K562 (cell line): ENCODE measurements at regions not wholly inside any gene's neighbourhood (a gene's known extent, or its start where the extent isn't known, plus 50 kb on each side); places are given as distances from the start of the nearest gene placed in this dataset.

Experiments used
- C11orf30 ChIP-seq: fragments of 450-650 bp; IDR thresholded peaks from 2 replicates; pipeline ENCODE4 v1.6.1; 2016; ENCODE audit warnings: low read depth, mild to moderate bottlenecking
- CAMTA2 ChIP-seq: fragments of 250-450 bp; sonication (Bioruptor Pico); conservative IDR thresholded peaks from 2 replicates; pipeline ENCODE4 v1.5.1; 2022
- HOXB6 ChIP-seq: fragments of 250-450 bp; sonication (Bioruptor Pico); IDR thresholded peaks from 2 replicates; pipeline ENCODE4 v1.5.1; 2022; ENCODE audit warnings: mild to moderate bottlenecking, borderline replicate concordance
- MAFF ChIP-seq: IDR thresholded peaks from 2 replicates; pipeline ENCODE4 v1.6.1; 2012; ENCODE audit warnings: low read length, improper control_type of control experiment
- MAFK ChIP-seq: IDR thresholded peaks from 2 replicates; pipeline ENCODE4 v1.6.1; 2011; ENCODE audit warnings: low read length, improper control_type of control experiment
- RAD21 ChIP-seq, 2 experiments: fragments of 250-450 bp in 1 of 2; fragments of 450-650 bp in 1 of 2; sonication (Bioruptor Pico) in 1 of 2; formaldehyde crosslinking in 1 of 2; IDR thresholded peaks in 1 of 2; conservative IDR thresholded peaks in 1 of 2; 2 replicates each; pipeline versions ENCODE4 v1.4.0 to v1.8.0; 2020 to 2022; ENCODE audit warnings: mild to moderate bottlenecking in 2 of 2, moderate library complexity in 1 of 2
- TF ChIP-seq, protein P1 (sequence below): fragments of 250-450 bp; sonication (Bioruptor Pico); IDR thresholded peaks from 2 replicates; pipeline ENCODE4 v1.4.0; 2020; ENCODE audit warnings: mild to moderate bottlenecking, moderate library complexity, borderline replicate concordance
- TF ChIP-seq, protein P2 (sequence below), 2 experiments: IDR thresholded peaks; 2 replicates each; pipeline ENCODE4 v1.6.1; 2012; ENCODE audit warnings: improper control_type of control experiment in 2 of 2, low read depth in 2 of 2, low read length in 2 of 2, borderline replicate concordance in 1 of 2
- TF ChIP-seq, protein P3 (sequence below): fragments of 450-650 bp; IDR thresholded peaks from 2 replicates; pipeline ENCODE4 v1.7.0; 2016; ENCODE audit warnings: borderline replicate concordance
- TF ChIP-seq, protein P4 (sequence below), 2 experiments: fragments of 450-650 bp; IDR thresholded peaks; 2 replicates each; pipeline ENCODE4 v1.6.1; 2016; ENCODE audit warnings: mild to moderate bottlenecking in 2 of 2, borderline replicate concordance in 1 of 2, low read depth in 1 of 2, moderate library complexity in 1 of 2
- TF ChIP-seq, protein P5 (sequence below): fragments of 250-450 bp; sonication (Bioruptor Pico); IDR thresholded peaks from 2 replicates; pipeline ENCODE4 v1.4.0; 2020

DNA sequence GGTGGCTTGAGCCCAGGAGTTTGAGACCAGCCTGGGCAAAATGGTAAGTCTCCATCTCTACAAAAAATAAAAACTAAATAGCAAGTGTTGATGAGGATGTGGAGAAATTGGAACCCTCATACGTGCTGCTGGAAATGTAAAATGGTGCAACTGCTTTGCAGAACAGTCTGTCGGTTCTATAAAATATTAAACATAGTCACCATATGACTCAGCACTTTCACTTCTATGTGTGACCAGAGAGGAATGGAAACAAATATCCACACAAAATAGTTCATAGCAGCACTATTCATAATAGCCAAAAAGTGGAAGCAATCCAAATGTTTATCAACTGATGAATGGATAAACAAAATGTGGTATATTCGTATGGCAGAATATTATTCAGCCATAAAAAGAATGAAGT, 60.8 kb upstream of the FMR1 start (continued):
- TF ChIP-seq, protein P1, sequence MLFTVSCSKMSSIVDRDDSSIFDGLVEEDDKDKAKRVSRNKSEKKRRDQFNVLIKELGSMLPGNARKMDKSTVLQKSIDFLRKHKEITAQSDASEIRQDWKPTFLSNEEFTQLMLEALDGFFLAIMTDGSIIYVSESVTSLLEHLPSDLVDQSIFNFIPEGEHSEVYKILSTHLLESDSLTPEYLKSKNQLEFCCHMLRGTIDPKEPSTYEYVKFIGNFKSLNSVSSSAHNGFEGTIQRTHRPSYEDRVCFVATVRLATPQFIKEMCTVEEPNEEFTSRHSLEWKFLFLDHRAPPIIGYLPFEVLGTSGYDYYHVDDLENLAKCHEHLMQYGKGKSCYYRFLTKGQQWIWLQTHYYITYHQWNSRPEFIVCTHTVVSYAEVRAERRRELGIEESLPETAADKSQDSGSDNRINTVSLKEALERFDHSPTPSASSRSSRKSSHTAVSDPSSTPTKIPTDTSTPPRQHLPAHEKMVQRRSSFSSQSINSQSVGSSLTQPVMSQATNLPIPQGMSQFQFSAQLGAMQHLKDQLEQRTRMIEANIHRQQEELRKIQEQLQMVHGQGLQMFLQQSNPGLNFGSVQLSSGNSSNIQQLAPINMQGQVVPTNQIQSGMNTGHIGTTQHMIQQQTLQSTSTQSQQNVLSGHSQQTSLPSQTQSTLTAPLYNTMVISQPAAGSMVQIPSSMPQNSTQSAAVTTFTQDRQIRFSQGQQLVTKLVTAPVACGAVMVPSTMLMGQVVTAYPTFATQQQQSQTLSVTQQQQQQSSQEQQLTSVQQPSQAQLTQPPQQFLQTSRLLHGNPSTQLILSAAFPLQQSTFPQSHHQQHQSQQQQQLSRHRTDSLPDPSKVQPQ (CRISPR knock-in tag): no peak
- TF ChIP-seq, protein P2, sequence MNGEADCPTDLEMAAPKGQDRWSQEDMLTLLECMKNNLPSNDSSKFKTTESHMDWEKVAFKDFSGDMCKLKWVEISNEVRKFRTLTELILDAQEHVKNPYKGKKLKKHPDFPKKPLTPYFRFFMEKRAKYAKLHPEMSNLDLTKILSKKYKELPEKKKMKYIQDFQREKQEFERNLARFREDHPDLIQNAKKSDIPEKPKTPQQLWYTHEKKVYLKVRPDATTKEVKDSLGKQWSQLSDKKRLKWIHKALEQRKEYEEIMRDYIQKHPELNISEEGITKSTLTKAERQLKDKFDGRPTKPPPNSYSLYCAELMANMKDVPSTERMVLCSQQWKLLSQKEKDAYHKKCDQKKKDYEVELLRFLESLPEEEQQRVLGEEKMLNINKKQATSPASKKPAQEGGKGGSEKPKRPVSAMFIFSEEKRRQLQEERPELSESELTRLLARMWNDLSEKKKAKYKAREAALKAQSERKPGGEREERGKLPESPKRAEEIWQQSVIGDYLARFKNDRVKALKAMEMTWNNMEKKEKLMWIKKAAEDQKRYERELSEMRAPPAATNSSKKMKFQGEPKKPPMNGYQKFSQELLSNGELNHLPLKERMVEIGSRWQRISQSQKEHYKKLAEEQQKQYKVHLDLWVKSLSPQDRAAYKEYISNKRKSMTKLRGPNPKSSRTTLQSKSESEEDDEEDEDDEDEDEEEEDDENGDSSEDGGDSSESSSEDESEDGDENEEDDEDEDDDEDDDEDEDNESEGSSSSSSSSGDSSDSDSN (IDR thresholded peaks at IDR 0.05; ENCODE audit: borderline replicate concordance in 1 of 2, low read depth in 2 of 2, low read length in 2 of 2): no peak
- TF ChIP-seq HOXB6: no peak
- TF ChIP-seq, protein P3, sequence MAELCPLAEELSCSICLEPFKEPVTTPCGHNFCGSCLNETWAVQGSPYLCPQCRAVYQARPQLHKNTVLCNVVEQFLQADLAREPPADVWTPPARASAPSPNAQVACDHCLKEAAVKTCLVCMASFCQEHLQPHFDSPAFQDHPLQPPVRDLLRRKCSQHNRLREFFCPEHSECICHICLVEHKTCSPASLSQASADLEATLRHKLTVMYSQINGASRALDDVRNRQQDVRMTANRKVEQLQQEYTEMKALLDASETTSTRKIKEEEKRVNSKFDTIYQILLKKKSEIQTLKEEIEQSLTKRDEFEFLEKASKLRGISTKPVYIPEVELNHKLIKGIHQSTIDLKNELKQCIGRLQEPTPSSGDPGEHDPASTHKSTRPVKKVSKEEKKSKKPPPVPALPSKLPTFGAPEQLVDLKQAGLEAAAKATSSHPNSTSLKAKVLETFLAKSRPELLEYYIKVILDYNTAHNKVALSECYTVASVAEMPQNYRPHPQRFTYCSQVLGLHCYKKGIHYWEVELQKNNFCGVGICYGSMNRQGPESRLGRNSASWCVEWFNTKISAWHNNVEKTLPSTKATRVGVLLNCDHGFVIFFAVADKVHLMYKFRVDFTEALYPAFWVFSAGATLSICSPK: no peak
- peak; percentile 64; the same call in 1 of the 2 replicates for TF ChIP-seq MAFK
- TF ChIP-seq, protein P4, sequence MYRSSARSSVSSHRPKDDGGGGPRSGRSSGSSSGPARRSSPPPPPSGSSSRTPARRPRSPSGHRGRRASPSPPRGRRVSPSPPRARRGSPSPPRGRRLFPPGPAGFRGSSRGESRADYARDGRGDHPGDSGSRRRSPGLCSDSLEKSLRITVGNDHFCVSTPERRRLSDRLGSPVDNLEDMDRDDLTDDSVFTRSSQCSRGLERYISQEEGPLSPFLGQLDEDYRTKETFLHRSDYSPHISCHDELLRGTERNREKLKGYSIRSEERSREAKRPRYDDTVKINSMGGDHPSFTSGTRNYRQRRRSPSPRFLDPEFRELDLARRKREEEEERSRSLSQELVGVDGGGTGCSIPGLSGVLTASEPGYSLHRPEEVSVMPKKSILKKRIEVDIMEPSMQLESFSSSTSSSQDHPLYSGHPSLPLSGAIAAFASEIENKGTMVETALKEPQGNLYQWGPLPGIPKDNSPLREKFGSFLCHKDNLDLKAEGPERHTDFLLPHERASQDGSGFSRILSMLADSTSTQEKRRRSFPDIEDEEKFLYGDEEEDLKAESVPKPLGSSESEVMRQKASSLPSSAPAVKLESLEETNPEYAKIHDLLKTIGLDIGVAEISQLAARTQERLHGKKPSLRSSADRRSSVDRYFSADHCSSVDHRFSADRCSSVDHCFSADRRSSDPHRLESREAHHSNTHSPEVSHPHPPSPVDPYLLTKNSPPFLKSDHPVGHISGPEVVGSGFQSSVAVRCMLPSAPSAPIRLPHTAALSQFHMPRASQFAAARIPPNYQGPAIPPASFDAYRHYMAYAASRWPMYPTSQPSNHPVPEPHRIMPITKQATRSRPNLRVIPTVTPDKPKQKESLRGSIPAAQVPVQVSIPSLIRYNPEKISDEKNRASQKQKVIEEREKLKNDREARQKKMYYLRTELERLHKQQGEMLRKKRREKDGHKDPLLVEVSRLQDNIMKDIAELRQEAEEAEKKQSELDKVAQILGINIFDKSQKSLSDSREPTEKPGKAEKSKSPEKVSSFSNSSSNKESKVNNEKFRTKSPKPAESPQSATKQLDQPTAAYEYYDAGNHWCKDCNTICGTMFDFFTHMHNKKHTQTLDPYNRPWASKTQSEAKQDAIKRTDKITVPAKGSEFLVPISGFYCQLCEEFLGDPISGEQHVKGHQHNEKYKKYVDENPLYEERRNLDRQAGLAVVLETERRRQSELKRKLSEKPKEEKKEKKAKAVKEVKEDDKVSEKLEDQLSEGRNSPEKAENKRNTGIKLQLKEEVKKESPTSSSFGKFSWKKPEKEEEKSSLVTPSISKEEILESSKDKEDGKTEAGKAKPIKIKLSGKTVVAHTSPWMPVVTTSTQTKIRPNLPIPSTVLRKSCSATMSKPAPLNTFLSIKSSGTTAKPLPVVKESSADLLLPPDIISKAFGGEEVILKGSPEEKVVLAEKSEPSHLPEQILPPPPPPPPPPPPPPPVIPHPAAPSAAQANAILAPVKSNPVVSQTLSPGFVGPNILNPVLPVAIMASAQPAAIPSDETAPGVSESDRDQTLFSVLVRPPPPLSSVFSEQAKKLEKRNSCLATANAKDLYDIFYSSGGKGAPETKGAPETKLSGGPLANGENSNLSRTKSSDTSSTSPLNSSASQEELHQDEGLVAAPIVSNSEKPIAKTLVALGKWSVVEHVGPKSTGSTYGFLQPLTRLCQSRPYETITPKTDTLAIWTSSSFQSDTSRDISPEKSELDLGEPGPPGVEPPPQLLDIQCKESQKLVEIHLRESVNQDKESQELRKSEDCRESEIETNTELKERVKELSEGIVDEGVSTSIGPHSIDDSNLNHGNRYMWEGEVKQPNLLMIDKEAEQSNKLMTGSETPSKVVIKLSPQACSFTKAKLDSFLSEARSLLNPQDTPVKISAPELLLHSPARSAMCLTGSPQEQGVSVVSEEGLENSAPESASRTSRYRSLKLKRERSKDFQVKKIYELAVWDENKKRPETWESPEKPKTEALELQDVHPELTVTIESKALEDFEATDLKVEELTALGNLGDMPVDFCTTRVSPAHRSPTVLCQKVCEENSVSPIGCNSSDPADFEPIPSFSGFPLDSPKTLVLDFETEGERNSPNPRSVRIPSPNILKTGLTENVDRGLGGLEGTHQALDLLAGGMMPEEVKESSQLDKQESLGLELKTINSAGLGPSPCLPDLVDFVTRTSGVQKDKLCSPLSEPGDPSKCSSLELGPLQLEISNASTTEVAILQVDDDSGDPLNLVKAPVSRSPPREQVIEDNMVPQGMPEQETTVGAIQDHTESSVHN (IDR thresholded peaks at IDR 0.05; ENCODE audit: borderline replicate concordance in 1 of 2, low read depth in 1 of 2): no peak
- no peak for TF ChIP-seq CAMTA2 (CRISPR knock-in tag)
- TF ChIP-seq, protein P5, sequence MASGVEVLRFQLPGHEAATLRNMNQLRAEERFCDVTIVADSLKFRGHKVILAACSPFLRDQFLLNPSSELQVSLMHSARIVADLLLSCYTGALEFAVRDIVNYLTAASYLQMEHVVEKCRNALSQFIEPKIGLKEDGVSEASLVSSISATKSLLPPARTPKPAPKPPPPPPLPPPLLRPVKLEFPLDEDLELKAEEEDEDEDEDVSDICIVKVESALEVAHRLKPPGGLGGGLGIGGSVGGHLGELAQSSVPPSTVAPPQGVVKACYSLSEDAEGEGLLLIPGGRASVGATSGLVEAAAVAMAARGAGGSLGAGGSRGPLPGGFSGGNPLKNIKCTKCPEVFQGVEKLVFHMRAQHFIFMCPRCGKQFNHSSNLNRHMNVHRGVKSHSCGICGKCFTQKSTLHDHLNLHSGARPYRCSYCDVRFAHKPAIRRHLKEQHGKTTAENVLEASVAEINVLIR (CRISPR knock-in tag): no peak
- peak; percentile 65 for TF ChIP-seq MAFF
- TF ChIP-seq C11orf30: peak; percentile 80
- no peak for TF ChIP-seq RAD21 (CRISPR knock-in tag; conservative IDR thresholded peaks at IDR 0.05 in 1 of 2, IDR thresholded peaks at IDR 0.05 in 1 of 2)
